HCT116 (cell line): ENCODE measurements at regions not wholly inside any gene's neighbourhood (a gene's known extent, or its start where the extent isn't known, plus 50 kb on each side); places are given as distances from the start of the nearest gene placed in this dataset.

Experiments used
- ATAC-seq: fragments of 200-7000 bp; cut with Tn5 transposase; 2 replicates; pipeline ENCODE4 v1.9.1; 2020; ENCODE audit warnings: mild to moderate bottlenecking, moderate library complexity
- BruUV-seq: library from RNA; stranded (reverse); fragments of 400-500 nt; replicated peaks from 2 replicates; lab custom pipeline; 2021; lab: Mats Ljungman, UMichigan
- CTCF ChIA-PET: fragments of 300-600 bp; sonication (Branson Sonifier 250); formaldehyde crosslinking; loops from one replicate; lab custom pipeline; 2021; ENCODE audit warnings: antibody characterized with exemption; lab: Charles Lee
- POLR2A ChIA-PET: fragments of 300-600, 350-600 bp; sonication (Branson Sonifier 250); formaldehyde crosslinking; loops from one replicate; lab custom pipeline; 2021; ENCODE audit warnings: antibody characterized with exemption; lab: Charles Lee
- RAD21 ChIA-PET, 2 experiments: fragments of 300-600 bp; sonication (Branson Sonifier 250); formaldehyde crosslinking; loops; one replicate each; lab custom pipeline; 2023; ENCODE audit warnings: low total read pairs in 2 of 2; ENCODE audit not compliant: uncharacterized antibody in 2 of 2, unreplicated experiment in 2 of 2, low non-redundant PET in 1 of 2; lab: Charles Lee
- DNase-seq: peaks from one replicate; pipeline ENCODE4 v3.0.0-alpha.2; 2010; ENCODE audit warnings: low read depth, low spot score
- H2AFZ ChIP-seq: fragments of 200-600 bp; shearing (Covaris generic), sonication (generic); 2 replicates; pipeline ENCODE4 v1.6.1; 2017; ENCODE audit warnings: low read depth, mixed run types, mixed read lengths, antibody characterized with exemption, low read length; ENCODE audit not compliant: poor library complexity, severe bottlenecking
- H3K27ac ChIP-seq: 2 replicates; pipeline ENCODE4 v1.5.1; 2012; ENCODE audit warnings: low read depth, low read length
- H3K27me3 ChIP-seq: fragments of 200-600 bp; sonication (generic); 2 replicates; pipeline ENCODE4 v1.6.1; 2016; ENCODE audit warnings: mixed run types, low read length, mixed read lengths; ENCODE audit not compliant: insufficient read depth
- H3K36me3 ChIP-seq, 2 experiments: fragments of 200-500 bp in 1 of 2; fragments of 200-600 bp in 1 of 2; sonication (Bioruptor generic) in 1 of 2; sonication (generic) in 1 of 2; 2 replicates each; pipeline versions ENCODE4 v1.5.1 to v1.6.1; 2014 to 2016; ENCODE audit warnings: low read length in 2 of 2, inconsistent platforms in 1 of 2, mixed read lengths in 1 of 2, mixed run types in 1 of 2; ENCODE audit not compliant: insufficient read depth in 2 of 2, control insufficient read depth in 1 of 2
- H3K4me1 ChIP-seq, 2 experiments: fragments of 200-600 bp in 1 of 2; sonication (generic) in 1 of 2; 2 replicates each; pipeline versions ENCODE4 v1.5.1 to v1.6.1; 2012 to 2017; ENCODE audit warnings: low read length in 2 of 2, inconsistent platforms in 1 of 2, mild to moderate bottlenecking in 1 of 2, mixed read lengths in 1 of 2, mixed run types in 1 of 2, moderate library complexity in 1 of 2; ENCODE audit not compliant: insufficient read depth in 2 of 2, control insufficient read depth in 1 of 2
- H3K4me2 ChIP-seq: fragments of 200-600 bp; sonication (generic); 2 replicates; pipeline ENCODE4 v1.6.1; 2017; ENCODE audit warnings: mixed run types, low read length, mixed read lengths
- H3K4me3 ChIP-seq, 2 experiments: fragments of 200-600 bp in 1 of 2; sonication (generic) in 1 of 2; replicated peaks in 1 of 2; 2 replicates each; pipeline ENCODE4 v1.5.1; 2011 to 2016; ENCODE audit warnings: low read length in 2 of 2, control low read depth in 1 of 2, low read depth in 1 of 2, mild to moderate bottlenecking in 1 of 2, mixed read lengths in 1 of 2, mixed run types in 1 of 2
- H3K79me2 ChIP-seq: fragments of 200-600 bp; sonication (generic); 2 replicates; pipeline ENCODE4 v1.6.1; 2017; ENCODE audit warnings: mild to moderate bottlenecking, mixed run types, low read length, moderate library complexity, mixed read lengths; ENCODE audit not compliant: insufficient read depth
- H3K9ac ChIP-seq: fragments of 200-600 bp; sonication (generic); 2 replicates; pipeline ENCODE4 v1.6.1; 2016; ENCODE audit warnings: low read length, mixed read lengths
- H3K9me2 ChIP-seq: fragments of 200-600 bp; sonication (generic), shearing (Covaris generic); 2 replicates; pipeline ENCODE4 v1.6.1; 2017; ENCODE audit warnings: mixed run types, mild to moderate bottlenecking, moderate library complexity; ENCODE audit not compliant: insufficient read depth
- H3K9me3 ChIP-seq, 2 experiments: fragments of 200-500 bp in 1 of 2; fragments of 200-600 bp in 1 of 2; sonication (Bioruptor generic) in 1 of 2; sonication (generic) in 1 of 2; 2 replicates each; pipeline ENCODE4 v1.6.1; 2014 to 2017; ENCODE audit warnings: low read length in 2 of 2, mixed read lengths in 2 of 2, inconsistent platforms in 1 of 2, low read depth in 1 of 2, mild to moderate bottlenecking in 1 of 2, mixed run types in 1 of 2, moderate library complexity in 1 of 2; ENCODE audit not compliant: control insufficient read depth in 1 of 2, insufficient read depth in 1 of 2
- H4K20me1 ChIP-seq: fragments of 200-600 bp; sonication (generic), shearing (Covaris generic); 2 replicates; pipeline ENCODE4 v1.6.1; 2017; ENCODE audit warnings: mixed run types, mild to moderate bottlenecking, moderate library complexity; ENCODE audit not compliant: insufficient read depth
- ATF3 ChIP-seq: IDR thresholded peaks from 2 replicates; pipeline ENCODE4 v1.6.1; 2012
- CBX3 ChIP-seq: IDR thresholded peaks from 2 replicates; pipeline ENCODE4 v1.6.1; 2012; ENCODE audit warnings: low read depth
- CEBPB ChIP-seq: IDR thresholded peaks from 2 replicates; pipeline ENCODE4 v1.6.1; 2012; ENCODE audit warnings: low read depth
- CTCF ChIP-seq, 3 experiments: fragments of 200-600 bp in 1 of 3; sonication (generic) in 1 of 3; IDR thresholded peaks in 2 of 3; conservative IDR thresholded peaks in 1 of 3; 2 replicates each; pipeline ENCODE4 v1.5.1; 2012 to 2017; ENCODE audit warnings: low read depth in 2 of 3, low read length in 2 of 3, antibody characterized with exemption in 1 of 3, borderline replicate concordance in 1 of 3, control low read depth in 1 of 3, mild to moderate bottlenecking in 1 of 3, mixed read lengths in 1 of 3, mixed run types in 1 of 3, moderate library complexity in 1 of 3; ENCODE audit not compliant: insufficient read depth in 1 of 3
- EZH2 ChIP-seq: fragments of 200-600 bp; sonication (generic); IDR thresholded peaks from 2 replicates; pipeline ENCODE4 v1.6.1; 2017; ENCODE audit warnings: antibody characterized with exemption, mixed run types
- FOSL1 ChIP-seq: IDR thresholded peaks from 2 replicates; pipeline ENCODE4 v1.6.1; 2012; ENCODE audit warnings: low read depth
- POLR2AphosphoS5 ChIP-seq: IDR thresholded peaks from 2 replicates; pipeline ENCODE4 v1.6.1; 2011; ENCODE audit warnings: mild to moderate bottlenecking, low read depth, low read length, moderate library complexity
- REST ChIP-seq: IDR thresholded peaks from 2 replicates; pipeline ENCODE4 v1.6.1; 2012; ENCODE audit warnings: low read depth
- YY1 ChIP-seq: IDR thresholded peaks from 2 replicates; pipeline ENCODE4 v1.6.1; 2011; ENCODE audit warnings: low read length, low read depth, moderate library complexity, mild to moderate bottlenecking; ENCODE audit not compliant: insufficient replicate concordance; ENCODE audit errors: extremely low read depth
- intact Hi-C: fragments of 100-400 bp; cut with micrococcal nuclease; formaldehyde crosslinking; loops from 2 replicates; pipeline ENCODE4 v1.10.0; 2022

- H4K20me1 ChIP-seq, result no peaks in the 10 kb centered on the region
- ChIA-PET CTCF (no interaction called here), RAD21 (no interaction called here), POLR2A (no interaction called here)
- TF ChIP-seq ATF3, result no peak
- TF ChIP-seq YY1, result no peak
- TF ChIP-seq POLR2AphosphoS5, result no peak
- TF ChIP-seq CTCF (IDR thresholded peaks at IDR 0.05 in 2 of 3, conservative IDR thresholded peaks at IDR 0.05 in 1 of 3; ENCODE audit: borderline replicate concordance in 1 of 3, insufficient read depth in 1 of 3, low read depth in 2 of 3, low read length in 2 of 3), result no peak
- TF ChIP-seq CBX3, result no peak
- no peak for TF ChIP-seq CEBPB
- no peak for TF ChIP-seq REST
- no peak for TF ChIP-seq EZH2
- no peak for TF ChIP-seq FOSL1
- H3K79me2 ChIP-seq, result no peaks in the 10 kb centered on the region
- H3K4me3 ChIP-seq, result no peak overlapping the region
- no TSS peak for BruUV-seq
- H3K36me3 ChIP-seq, result no peaks in the 10 kb centered on the region
- 0 out of 4 replicates have a peak, but pooled peaks cover 0 to 3% of the 10 kb centered on the region in 2 experiments for H3K9me3 ChIP-seq
- ATAC-seq, result no peak
- no peaks in the 10 kb centered on the region for H3K27me3 ChIP-seq
- H3K4me1 ChIP-seq, result no peaks in the 10 kb centered on the region
- H3K9ac ChIP-seq, result no peak overlapping the region
- intact Hi-C loops, result no loop called here
- no peak for DNase-seq
- H3K4me2 ChIP-seq, result no peak overlapping the region
- H2AFZ ChIP-seq, result no peak overlapping the region
- H3K9me2 ChIP-seq, result no peaks in the 10 kb centered on the region
- H3K27ac ChIP-seq, result no peak overlapping the region
Observed at GRCh38 chr14:42517806-42518500, 911.3 kb downstream of the LRFN5 start.
